NCI-H69 (cell line): ENCODE measurements at regions not wholly inside any gene's neighbourhood (a gene's known extent, or its start where the extent isn't known, plus 50 kb on each side); places are given as distances from the start of the nearest gene placed in this dataset.

ENCODE experiments used
- DNase-seq: peaks from one replicate; lab custom pipeline; 2025; lab: John Stamatoyannopoulos, UW

- no peak for DNase-seq
Observed at GRCh38 chr2:236935083-236935482, 150.6 kb upstream of the COPS8 start.

- DNase-seq = no peak
Observed at GRCh38 chr2:236935631-236936445, 149.9 kb upstream of the COPS8 start.

GRCh38 chr2:236936446-236936940 is 149.2 kb upstream of the COPS8 start:
- no peak for DNase-seq

- no peak for DNase-seq
Observed at GRCh38 chr2:236938126-236938525, 147.6 kb upstream of the COPS8 start.

- DNase-seq = no peak
Observed at GRCh38 chr2:236939271-236939670, 146.4 kb upstream of the COPS8 start.

GRCh38 chr2:236939721-236940231 is 145.9 kb upstream of the COPS8 start:
- DNase-seq = peak; percentile 69

- DNase-seq = no peak
Observed at GRCh38 chr2:236940497-236940896, 145.2 kb upstream of the COPS8 start.

GRCh38 chr2:236940916-236941520 is 144.7 kb upstream of the COPS8 start:
- DNase-seq = peak; percentile 14

- no peak for DNase-seq
Observed at GRCh38 chr2:236941551-236941950, 144.1 kb upstream of the COPS8 start.

GRCh38 chr2:236942554-236942953 is 143.1 kb upstream of the COPS8 start:
- no peak for DNase-seq

GRCh38 chr2:236943068-236943467 is 142.6 kb upstream of the COPS8 start:
- no peak for DNase-seq

GRCh38 chr2:236943841-236944513 is 141.7 kb upstream of the COPS8 start:
- DNase-seq = no peak

- no peak for DNase-seq
Observed at GRCh38 chr2:236944561-236944960, 141.1 kb upstream of the COPS8 start.

- no peak for DNase-seq
Observed at GRCh38 chr2:236945431-236946016, 140.2 kb upstream of the COPS8 start.

- no peak for DNase-seq
Observed at GRCh38 chr2:236946871-236947270, 138.8 kb upstream of the COPS8 start.

GRCh38 chr2:236947294-236947693 is 138.4 kb upstream of the COPS8 start:
- no peak for DNase-seq

- no peak for DNase-seq
Observed at GRCh38 chr2:236947896-236948295, 137.8 kb upstream of the COPS8 start.

- DNase-seq = no peak
Observed at GRCh38 chr2:236949089-236949905, 136.4 kb upstream of the COPS8 start.

- no peak for DNase-seq
Observed at GRCh38 chr2:236951830-236952475, 133.7 kb upstream of the COPS8 start.

- DNase-seq = no peak
Observed at GRCh38 chr2:236954641-236955040, 131.0 kb upstream of the COPS8 start.

- DNase-seq = no peak
Observed at GRCh38 chr2:236955521-236956030, 130.1 kb upstream of the COPS8 start.
